Gastrocnemius medialis (tissue), 4 donors: ENCODE measurements at regions not wholly inside any gene's neighbourhood (a gene's known extent, or its start where the extent isn't known, plus 50 kb on each side); places are given as distances from the start of the nearest gene placed in this dataset.

ENCODE experiments used
- ATAC-seq, 2 donors: fragments of 150-250 bp; one replicate each; pipeline ENCODE4 v1.9.1; 2016
- DNase-seq, 2 donors: peaks; one replicate each; pipeline ENCODE4 v3.0.0-alpha.2; 2019
- H3K27ac ChIP-seq, 4 donors: fragments of 200-600 bp; sonication (generic); 1 replicate in 1 of 4; 2 replicates in 3 of 4; pipeline ENCODE4 v1.5.1; 2016 to 2018; ENCODE audit warnings: mild to moderate bottlenecking in 2 of 4, moderate library complexity in 1 of 4
- H3K27me3 ChIP-seq, 3 donors: fragments of 200-600 bp; sonication (generic) in 2 of 3; 1 replicate in 1 of 3; 2 replicates in 2 of 3; pipeline versions ENCODE4 v1.5.1 to v1.6.0; 2016 to 2019; ENCODE audit warnings: mild to moderate bottlenecking in 1 of 3, moderate library complexity in 1 of 3
- H3K36me3 ChIP-seq, 2 donors: fragments of 200-600 bp; sonication (generic) in 1 of 2; one replicate each; pipeline ENCODE4 v1.5.1; 2017 to 2018
- H3K4me1 ChIP-seq, 2 donors: fragments of 200-600 bp; sonication (generic) in 1 of 2; one replicate each; pipeline ENCODE4 v1.5.1; 2016 to 2017; ENCODE audit warnings: mild to moderate bottlenecking in 2 of 2
- H3K4me3 ChIP-seq, 4 donors: fragments of 200-600 bp; sonication (generic) in 3 of 4; 1 replicate in 1 of 4; 2 replicates in 3 of 4; pipeline ENCODE4 v1.5.1; 2016 to 2019; ENCODE audit warnings: mild to moderate bottlenecking in 2 of 4
- H3K9me3 ChIP-seq, 3 donors: fragments of 200-600 bp; sonication (generic) in 2 of 3; 1 replicate in 1 of 3; 2 replicates in 2 of 3; pipeline ENCODE4 v1.5.1; 2016 to 2019
- POLR2A ChIP-seq, 2 donors: fragments of 450-650 bp; IDR thresholded peaks; one replicate each; pipeline ENCODE4 v1.6.1; 2017; ENCODE audit warnings: antibody characterized with exemption in 2 of 2, mild to moderate bottlenecking in 2 of 2, moderate library complexity in 2 of 2
- in situ Hi-C, 4 donors: fragments of 200-750 bp; cut with MboI; loops; one replicate each; pipeline versions ENCODE4 v1.15.0 to v1.8.0; 2017; ENCODE audit warnings: low sequenced_read_pairs in 4 of 4
- intact Hi-C: fragments of 100-400 bp; cut with DNase I; formaldehyde crosslinking; loops from one replicate; pipeline ENCODE4 v1.15.1; 2023; ENCODE audit warnings: low total_unique reads
- TF ChIP-seq, protein P1 (sequence below), 5 experiments: fragments of 450-650 bp in 3 of 5; fragments of 200-600 bp in 2 of 5; sonication (generic) in 2 of 5; IDR thresholded peaks in 4 of 5; conservative IDR thresholded peaks in 1 of 5; 1 replicate in 4 of 5; 2 replicates in 1 of 5; pipeline ENCODE4 v1.5.1; 2016 to 2019; ENCODE audit warnings: antibody characterized with exemption in 5 of 5, mild to moderate bottlenecking in 3 of 5, moderate library complexity in 3 of 5

DNA sequence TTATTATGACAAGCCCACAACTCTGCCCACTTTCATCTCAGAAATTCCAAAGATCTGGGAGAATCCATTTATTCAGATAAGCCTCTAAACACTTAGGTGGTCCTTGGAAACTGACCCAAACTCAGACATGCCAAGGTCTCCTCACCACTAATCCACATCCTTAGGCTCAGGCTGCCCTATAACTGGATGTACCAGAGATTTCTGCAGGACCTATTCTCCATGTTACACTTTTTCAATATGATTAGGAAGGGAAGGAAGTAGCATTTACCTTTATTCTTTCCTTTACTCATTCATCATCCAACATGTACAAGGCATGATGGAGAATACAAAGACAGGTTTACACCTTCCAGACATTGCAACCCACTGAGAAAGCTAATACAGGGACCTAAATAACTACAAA is 145.9 kb upstream of the BMP4 start:
- in situ Hi-C loops (no loop called here), intact Hi-C loops (no loop called here)
- Histone ChIP-seq H3K27me3 (no peaks in the 10 kb centered on the region), H3K9me3 (no peaks in the 10 kb centered on the region), H3K36me3 (no peaks in the 10 kb centered on the region), H3K4me1 (no peaks in the 10 kb centered on the region), H3K4me3 (no peak overlapping the region), H3K27ac (no peak overlapping the region)
- TF ChIP-seq POLR2A (IDR thresholded peaks at IDR 0.05), result no peak
- TF ChIP-seq, protein P1, sequence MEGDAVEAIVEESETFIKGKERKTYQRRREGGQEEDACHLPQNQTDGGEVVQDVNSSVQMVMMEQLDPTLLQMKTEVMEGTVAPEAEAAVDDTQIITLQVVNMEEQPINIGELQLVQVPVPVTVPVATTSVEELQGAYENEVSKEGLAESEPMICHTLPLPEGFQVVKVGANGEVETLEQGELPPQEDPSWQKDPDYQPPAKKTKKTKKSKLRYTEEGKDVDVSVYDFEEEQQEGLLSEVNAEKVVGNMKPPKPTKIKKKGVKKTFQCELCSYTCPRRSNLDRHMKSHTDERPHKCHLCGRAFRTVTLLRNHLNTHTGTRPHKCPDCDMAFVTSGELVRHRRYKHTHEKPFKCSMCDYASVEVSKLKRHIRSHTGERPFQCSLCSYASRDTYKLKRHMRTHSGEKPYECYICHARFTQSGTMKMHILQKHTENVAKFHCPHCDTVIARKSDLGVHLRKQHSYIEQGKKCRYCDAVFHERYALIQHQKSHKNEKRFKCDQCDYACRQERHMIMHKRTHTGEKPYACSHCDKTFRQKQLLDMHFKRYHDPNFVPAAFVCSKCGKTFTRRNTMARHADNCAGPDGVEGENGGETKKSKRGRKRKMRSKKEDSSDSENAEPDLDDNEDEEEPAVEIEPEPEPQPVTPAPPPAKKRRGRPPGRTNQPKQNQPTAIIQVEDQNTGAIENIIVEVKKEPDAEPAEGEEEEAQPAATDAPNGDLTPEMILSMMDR (IDR thresholded peaks at IDR 0.05 in 4 of 5, conservative IDR thresholded peaks at IDR 0.05 in 1 of 5), result no peak
- DNase-seq, result no peak
- no peak for ATAC-seq

- Histone ChIP-seq H3K4me1 (no peaks in the 10 kb centered on the region), H3K9me3 (no peaks in the 10 kb centered on the region), H3K4me3 (no peak overlapping the region), H3K27me3 (no peaks in the 10 kb centered on the region), H3K36me3 (no peaks in the 10 kb centered on the region), H3K27ac (no peak overlapping the region)
- no peak for DNase-seq
- in situ Hi-C loops, result no loop called here
- intact Hi-C loops, result no loop called here
- no peak for ATAC-seq
- TF ChIP-seq POLR2A (IDR thresholded peaks at IDR 0.05), result no peak
- TF ChIP-seq, protein P1 (IDR thresholded peaks at IDR 0.05 in 4 of 5, conservative IDR thresholded peaks at IDR 0.05 in 1 of 5), result no peak
Observed at GRCh38 chr14:54104601-54105145, 148.0 kb upstream of the BMP4 start.

DNA sequence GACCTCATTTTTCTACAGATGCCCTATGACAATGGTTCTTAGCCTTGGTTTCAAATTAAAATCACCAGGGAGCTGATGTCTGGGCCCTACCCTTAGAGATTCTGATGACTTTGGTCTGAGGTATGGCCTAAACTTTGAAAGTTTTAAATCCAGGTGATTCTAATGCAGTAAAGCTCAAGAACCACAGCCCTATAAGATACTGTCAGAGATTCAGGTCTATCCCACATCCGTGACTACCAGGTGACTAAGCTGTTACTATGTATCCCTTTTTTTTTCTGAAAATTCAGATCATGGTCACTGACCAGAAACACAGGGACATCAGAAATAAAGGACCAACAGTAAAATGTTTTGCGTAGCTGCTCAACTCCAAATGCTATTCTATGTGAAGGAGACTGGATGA is 148.8 kb upstream of the BMP4 start:
- ATAC-seq, result no peak
- no peaks in the 10 kb centered on the region for H3K27me3 ChIP-seq
- TF ChIP-seq POLR2A (IDR thresholded peaks at IDR 0.05), result no peak
- TF ChIP-seq, protein P1 (IDR thresholded peaks at IDR 0.05 in 4 of 5, conservative IDR thresholded peaks at IDR 0.05 in 1 of 5), result no peak
- H3K36me3 ChIP-seq, result no peaks in the 10 kb centered on the region
- no peak overlapping the region for H3K4me3 ChIP-seq
- no peak for DNase-seq
- intact Hi-C loops (no loop called here), in situ Hi-C loops (no loop called here)
- no peaks in the 10 kb centered on the region for H3K4me1 ChIP-seq
- H3K9me3 ChIP-seq, result no peaks in the 10 kb centered on the region
- no peak overlapping the region for H3K27ac ChIP-seq

GRCh38 chr14:54105898-54106297 is 149.3 kb upstream of the BMP4 start:
- Histone ChIP-seq H3K9me3 (no peaks in the 10 kb centered on the region), H3K4me3 (no peak overlapping the region), H3K4me1 (no peaks in the 10 kb centered on the region), H3K27ac (no peak overlapping the region), H3K36me3 (no peaks in the 10 kb centered on the region), H3K27me3 (no peaks in the 10 kb centered on the region)
- DNase-seq, result no peak
- TF ChIP-seq POLR2A (IDR thresholded peaks at IDR 0.05), result no peak
- TF ChIP-seq, protein P1 (IDR thresholded peaks at IDR 0.05 in 4 of 5, conservative IDR thresholded peaks at IDR 0.05 in 1 of 5), result no peak
- no peak for ATAC-seq
- intact Hi-C loops, result no loop called here
- in situ Hi-C loops, result no loop called here
